GM12873 (cell line): ENCODE measurements at regions not wholly inside any gene's neighbourhood (a gene's known extent, or its start where the extent isn't known, plus 50 kb on each side); places are given as distances from the start of the nearest gene placed in this dataset.

Experiments
- CTCF ChIP-seq: IDR thresholded peaks from 2 replicates; pipeline ENCODE4 v1.5.1; 2012; ENCODE audit warnings: low read depth, mild to moderate bottlenecking, moderate library complexity, low read length, control low read depth; ENCODE audit not compliant: insufficient read depth; ENCODE audit errors: missing control alignments

DNA sequence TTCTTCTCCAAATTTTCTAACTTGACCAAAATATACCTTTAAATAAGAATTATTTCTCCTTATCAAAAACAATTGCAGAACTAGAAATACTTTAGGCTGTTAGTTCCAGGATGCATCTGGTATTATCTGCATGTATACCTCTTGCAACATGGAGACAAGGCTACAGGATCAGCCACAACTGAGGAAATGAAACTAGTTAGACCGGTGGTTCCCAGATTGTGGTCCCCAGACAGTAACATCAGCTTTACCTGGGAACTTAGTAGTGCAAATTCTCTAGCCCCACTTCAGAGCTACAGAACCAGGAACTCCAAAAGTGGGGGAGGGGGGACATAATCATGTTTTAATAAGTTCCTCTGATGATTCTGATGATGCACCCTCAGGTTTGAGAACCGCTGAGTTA is 61.6 kb upstream of the C9orf72 start:
- no peak for TF ChIP-seq CTCF

DNA sequence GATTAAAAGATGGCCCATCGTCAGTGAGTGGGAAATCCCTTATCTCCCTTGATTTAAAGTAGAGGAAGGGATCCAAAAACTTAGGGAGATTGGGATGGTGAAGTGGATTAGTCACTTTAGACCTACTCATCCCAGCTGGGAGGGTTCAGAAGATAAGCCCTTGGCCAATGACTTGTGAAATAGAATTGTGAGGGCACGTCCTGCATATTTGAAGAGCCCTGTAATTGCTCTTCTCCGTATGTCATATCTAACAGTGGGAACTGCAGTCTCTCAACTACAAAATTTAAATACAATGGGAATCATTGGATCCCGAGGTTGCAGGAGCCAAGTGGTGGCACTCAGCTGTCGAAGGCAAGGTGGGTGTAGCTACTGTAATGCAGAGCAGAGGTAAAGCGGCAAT is 65.4 kb upstream of the C9orf72 start:
- TF ChIP-seq CTCF: no peak

- TF ChIP-seq CTCF: no peak
These were observed 72.0 kb upstream of the C9orf72 start for GRCh38 chr9:27645161-27645840.

DNA sequence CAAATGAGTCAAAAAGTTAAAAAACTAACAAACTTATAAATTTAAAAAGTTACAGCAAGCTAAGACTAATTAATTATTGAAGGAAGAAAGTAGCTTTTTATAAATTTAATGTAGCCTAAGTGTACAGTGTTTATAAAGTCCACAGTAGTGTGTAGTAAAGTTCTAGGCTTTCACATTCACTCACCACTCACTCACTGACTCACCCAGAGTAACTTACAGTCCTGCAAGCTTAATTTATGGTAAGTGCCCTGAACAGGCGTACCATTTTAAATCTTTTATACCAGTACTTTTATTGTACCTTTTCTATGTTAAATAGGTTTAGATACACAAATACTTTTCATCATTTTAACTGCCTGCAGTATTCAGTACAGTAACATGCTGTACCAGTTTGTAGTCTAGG is 80.0 kb upstream of the C9orf72 start:
- no peak for TF ChIP-seq CTCF

- TF ChIP-seq CTCF: no peak
These were observed 80.7 kb upstream of the C9orf72 start for GRCh38 chr9:27653957-27654356.

- TF ChIP-seq CTCF: no peak
These were observed 81.5 kb upstream of the C9orf72 start for GRCh38 chr9:27654629-27655285.

DNA sequence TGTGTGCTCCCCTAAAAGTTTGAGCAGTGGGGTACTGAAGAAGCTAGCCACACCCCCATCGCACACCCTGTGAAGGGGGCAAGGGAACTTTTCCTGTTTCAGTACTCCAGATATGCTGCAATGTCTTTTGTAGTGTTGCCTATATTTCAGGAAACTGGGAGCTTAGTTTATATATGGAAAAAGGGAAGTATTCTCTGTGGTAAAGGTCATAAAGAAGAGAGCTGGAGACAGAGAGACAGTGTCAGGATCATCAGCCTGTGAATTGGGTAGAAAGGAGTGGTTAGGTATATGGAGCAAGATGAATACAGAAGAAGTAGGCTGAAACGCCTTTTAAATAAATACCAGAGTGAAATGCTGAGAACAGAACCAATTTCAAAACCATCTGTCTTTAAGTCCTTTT is 82.2 kb upstream of the C9orf72 start:
- no peak for TF ChIP-seq CTCF
